ENCODE measurements at regions not wholly inside any gene's neighbourhood (a gene's known extent, or its start where the extent isn't known, plus 50 kb on each side); places are given as distances from the start of the nearest gene placed in this dataset.

- no peaks in the 10 kb centered on the region for H3K9me3 ChIP-seq (ENCODE audit: low read length)
- H3K27ac ChIP-seq (ENCODE audit: low read length): no peak overlapping the region
- H3K4me2 ChIP-seq (ENCODE audit: low read length): no peak overlapping the region
- no peak overlapping the region for H2AFZ ChIP-seq (ENCODE audit: low read depth, low read length)
- H3K27me3 ChIP-seq (ENCODE audit: insufficient read depth, low read depth, low read length): no peaks in the 10 kb centered on the region
- no peak for TF ChIP-seq EP300 (conservative IDR thresholded peaks at IDR 0.05; ENCODE audit: poor library complexity, severe bottlenecking)
- no peak for TF ChIP-seq TAF1 (IDR thresholded peaks at IDR 0.05; ENCODE audit: low read depth)
- TF ChIP-seq EZH2 (IDR thresholded peaks at IDR 0.05; ENCODE audit: borderline replicate concordance, insufficient read depth, low read length, poor library complexity, severe bottlenecking): no peak
- TF ChIP-seq SMC3 (conservative IDR thresholded peaks at IDR 0.05; ENCODE audit: poor library complexity): no peak
- TF ChIP-seq MXI1 (conservative IDR thresholded peaks at IDR 0.05; ENCODE audit: poor library complexity, severe bottlenecking): no peak
- TF ChIP-seq CTCF (IDR thresholded peaks at IDR 0.05; ENCODE audit: poor library complexity, severe bottlenecking): no peak
- no peak for TF ChIP-seq POLR2AphosphoS5 (IDR thresholded peaks at IDR 0.05)
- no peak overlapping the region for H3K9ac ChIP-seq (ENCODE audit: low read length)
- no peaks in the 10 kb centered on the region for H4K20me1 ChIP-seq (ENCODE audit: insufficient read depth)
- H3K4me3 ChIP-seq (ENCODE audit: low read length): no peak overlapping the region
- no peaks in the 10 kb centered on the region for H3F3A ChIP-seq (ENCODE audit: insufficient read depth, low read length, poor library complexity, severe bottlenecking)
- H3K36me3 ChIP-seq (ENCODE audit: insufficient read depth, low read length): no peaks in the 10 kb centered on the region
- H3K79me2 ChIP-seq (replicated peaks; ENCODE audit: insufficient read depth, low read length): no peaks in the 10 kb centered on the region
- no peaks in the 10 kb centered on the region for H3K9me2 ChIP-seq (ENCODE audit: insufficient read depth, low read length)
Measured at GRCh38 chr20:19000078-19000477, 186.5 kb downstream of the SCP2D1 start.

GRCh38 chr20:19001177-19001576 is 187.6 kb downstream of the SCP2D1 start:
- no peak for TF ChIP-seq REST (IDR thresholded peaks at IDR 0.05; ENCODE audit: borderline replicate concordance)
- TF ChIP-seq SMC3 (conservative IDR thresholded peaks at IDR 0.05; ENCODE audit: poor library complexity): no peak
- no peak for TF ChIP-seq EP300 (conservative IDR thresholded peaks at IDR 0.05; ENCODE audit: poor library complexity, severe bottlenecking)
- TF ChIP-seq POLR2AphosphoS5 (IDR thresholded peaks at IDR 0.05): no peak
- TF ChIP-seq TAF1 (IDR thresholded peaks at IDR 0.05; ENCODE audit: low read depth): no peak
- TF ChIP-seq RAD21 (conservative IDR thresholded peaks at IDR 0.05): no peak
- no peak for TF ChIP-seq EZH2 (IDR thresholded peaks at IDR 0.05; ENCODE audit: borderline replicate concordance, insufficient read depth, low read length, poor library complexity, severe bottlenecking)
- TF ChIP-seq CTCF (IDR thresholded peaks at IDR 0.05; ENCODE audit: poor library complexity, severe bottlenecking): no peak
- TF ChIP-seq MXI1 (conservative IDR thresholded peaks at IDR 0.05; ENCODE audit: poor library complexity, severe bottlenecking): no peak
- Histone ChIP-seq H3K4me2 (ENCODE audit: low read length) (no peak overlapping the region), H3K79me2 (replicated peaks; ENCODE audit: insufficient read depth, low read length) (no peaks in the 10 kb centered on the region), H3K4me3 (ENCODE audit: low read length) (no peak overlapping the region), H3K9me3 (ENCODE audit: low read length) (no peaks in the 10 kb centered on the region), H3K27ac (ENCODE audit: low read length) (no peak overlapping the region), H3K36me3 (ENCODE audit: insufficient read depth, low read length) (no peaks in the 10 kb centered on the region), H3K27me3 (ENCODE audit: insufficient read depth, low read depth, low read length) (no peaks in the 10 kb centered on the region), H3F3A (ENCODE audit: insufficient read depth, low read length, poor library complexity, severe bottlenecking) (no peaks in the 10 kb centered on the region), H4K20me1 (ENCODE audit: insufficient read depth) (no peaks in the 10 kb centered on the region), H2AFZ (ENCODE audit: low read depth, low read length) (no peak overlapping the region), H3K9me2 (ENCODE audit: insufficient read depth, low read length) (no peaks in the 10 kb centered on the region), H3K9ac (ENCODE audit: low read length) (no peak overlapping the region)

Measured in neural cell (in vitro differentiated cells).